GM19395 (cell line): ENCODE measurements at regions not wholly inside any gene's neighbourhood (a gene's known extent, or its start where the extent isn't known, plus 50 kb on each side); places are given as distances from the start of the nearest gene placed in this dataset.

Source experiments
- ATAC-seq: cut with Tn5 transposase; IDR thresholded peaks from one replicate; pipeline ENCODE4 v1.9.1; 2021; ENCODE audit warnings: mild to moderate bottlenecking, moderate library complexity; ENCODE audit not compliant: unreplicated experiment

DNA sequence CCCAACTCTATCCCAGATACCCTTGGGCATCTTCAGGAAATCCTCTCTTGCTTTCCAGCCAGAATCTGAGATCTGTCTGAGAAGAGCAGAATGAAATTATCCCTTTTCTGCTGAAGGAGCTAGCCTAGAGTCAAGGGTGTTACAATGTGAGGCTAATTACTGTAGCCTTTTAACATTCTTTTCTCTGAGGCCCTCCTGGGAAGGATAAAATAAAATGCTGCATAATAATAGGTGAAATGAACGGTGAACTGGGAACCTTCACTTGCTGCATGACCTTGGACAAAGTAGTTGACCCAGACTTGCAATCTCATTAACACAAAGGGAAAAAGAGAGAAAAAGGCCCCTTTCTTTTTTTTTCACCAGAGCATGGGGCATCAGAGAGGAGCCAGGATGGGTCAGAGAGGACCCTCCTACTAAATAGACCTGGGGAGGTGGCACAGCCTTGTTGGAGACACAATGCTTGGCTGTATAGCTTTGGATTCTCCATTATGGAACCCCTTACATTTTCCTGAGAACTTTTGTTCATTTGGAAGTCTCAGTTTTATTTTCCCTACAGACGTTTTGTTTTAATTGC is 137.0 kb upstream of the LIPC start:
- no peak for ATAC-seq

- no peak for ATAC-seq
Observed at GRCh38 chr15:58295637-58296215, 136.1 kb upstream of the LIPC start.

- no peak for ATAC-seq
Observed at GRCh38 chr15:58296276-58296675, 135.5 kb upstream of the LIPC start.

- ATAC-seq, result no peak
Observed at GRCh38 chr15:58297639-58298038, 134.2 kb upstream of the LIPC start.

DNA sequence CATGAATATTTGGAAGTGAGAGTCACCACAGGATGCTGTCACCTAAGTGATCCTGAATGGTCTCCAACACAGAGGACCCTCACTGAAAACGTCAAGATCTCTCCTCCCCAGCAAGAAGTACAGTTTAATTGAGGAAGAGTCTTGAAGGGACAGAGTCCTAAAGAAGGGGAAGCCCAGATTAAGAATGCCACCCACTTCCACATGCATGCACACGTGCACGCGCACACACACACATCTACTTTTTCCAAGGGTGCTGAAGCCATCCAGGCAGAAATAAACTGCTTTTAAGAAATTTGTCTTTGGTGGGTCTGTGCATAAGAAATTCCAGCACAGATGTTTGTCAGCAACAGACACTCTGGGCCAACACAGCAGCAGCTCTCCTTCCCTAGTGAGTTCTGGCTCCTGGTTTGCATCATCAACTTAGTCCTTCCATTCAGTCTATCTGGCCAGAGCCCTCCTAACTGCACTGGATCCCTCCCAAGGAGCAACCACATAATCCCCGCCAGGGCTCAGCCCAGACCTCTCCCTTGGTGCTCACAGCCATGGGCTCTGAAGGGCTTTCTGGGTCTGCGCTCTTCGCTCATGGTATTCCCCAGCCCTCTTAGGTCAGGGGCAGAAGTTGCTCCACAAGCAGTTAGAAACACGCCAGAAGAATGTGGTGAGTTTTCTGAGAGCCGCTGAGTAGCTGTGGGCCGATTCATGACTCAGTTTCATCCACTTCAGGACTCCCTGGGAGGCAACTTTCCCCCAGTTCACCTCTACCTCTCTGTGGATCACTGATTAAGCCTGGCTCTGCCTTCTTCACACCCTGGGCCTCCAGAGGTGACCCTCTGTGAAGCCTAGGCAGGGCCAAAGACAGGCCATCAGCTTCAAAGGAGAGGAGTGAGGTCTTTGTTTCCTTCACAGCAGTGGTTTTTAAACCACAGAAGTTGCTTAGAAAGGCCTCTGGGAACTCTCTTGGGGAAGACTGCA is 132.6 kb upstream of the LIPC start:
- no peak for ATAC-seq

DNA sequence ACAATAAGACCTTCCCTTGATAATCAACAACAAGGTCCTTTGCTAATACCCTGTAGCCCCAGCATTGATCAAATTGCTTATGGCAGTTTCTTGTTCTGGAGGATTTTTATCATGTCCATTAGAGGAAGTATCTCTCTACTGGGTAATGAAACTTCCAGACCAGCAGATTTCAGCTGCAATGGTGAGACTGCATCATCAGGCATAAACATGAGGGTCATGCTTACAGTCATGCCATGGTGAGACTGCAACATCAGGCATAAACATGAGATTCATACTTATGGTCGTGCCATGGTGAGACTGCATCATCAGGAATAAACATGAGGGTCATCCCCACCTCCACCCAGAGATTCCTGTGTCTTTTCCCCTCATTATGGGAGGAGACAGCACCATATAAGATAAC is 129.0 kb upstream of the LIPC start:
- ATAC-seq, result no peak

GRCh38 chr15:58303236-58303635 is 128.6 kb upstream of the LIPC start:
- ATAC-seq, result no peak

DNA sequence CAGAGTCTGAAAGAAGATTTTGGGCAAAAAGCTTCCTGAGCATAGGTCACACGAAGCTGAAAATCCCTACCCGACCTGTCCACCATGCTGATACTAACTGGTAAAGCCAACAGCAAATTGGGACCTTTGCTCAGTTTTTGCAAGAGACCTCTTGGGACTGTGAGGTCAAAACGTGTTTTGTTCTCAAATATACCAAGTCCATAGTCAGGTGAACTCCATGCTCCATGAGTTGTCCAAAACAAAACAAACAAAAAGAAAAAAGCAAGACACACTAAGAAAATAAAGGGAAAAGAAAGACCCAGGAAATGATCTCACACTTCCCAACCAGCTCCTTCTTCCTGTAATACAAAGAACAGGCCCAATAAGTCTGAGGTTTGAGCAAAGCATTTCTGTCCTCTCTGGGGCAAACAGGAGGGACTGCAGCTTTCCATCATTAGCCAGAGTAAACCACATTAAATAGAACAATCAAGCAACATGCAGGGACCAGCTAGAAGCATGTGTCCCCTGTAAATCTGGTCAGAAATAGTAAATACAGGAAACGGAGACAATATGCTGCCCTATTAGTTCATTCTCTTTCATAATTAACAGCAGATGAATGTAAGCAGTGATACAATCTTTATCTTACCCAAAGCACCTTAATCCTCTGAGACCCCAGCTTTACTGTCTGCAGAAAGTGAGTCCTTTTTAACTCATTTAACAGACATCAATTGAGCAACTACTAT is 125.0 kb upstream of the LIPC start:
- no peak for ATAC-seq

GRCh38 chr15:58307313-58307961 is 124.4 kb upstream of the LIPC start:
- ATAC-seq, result no peak

- no peak for ATAC-seq
Observed at GRCh38 chr15:58308742-58309355, 122.9 kb upstream of the LIPC start.

GRCh38 chr15:58309963-58310928 is 121.5 kb upstream of the LIPC start:
- no peak for ATAC-seq

- ATAC-seq, result no peak
Observed at GRCh38 chr15:58311556-58311955, 120.2 kb upstream of the LIPC start.

DNA sequence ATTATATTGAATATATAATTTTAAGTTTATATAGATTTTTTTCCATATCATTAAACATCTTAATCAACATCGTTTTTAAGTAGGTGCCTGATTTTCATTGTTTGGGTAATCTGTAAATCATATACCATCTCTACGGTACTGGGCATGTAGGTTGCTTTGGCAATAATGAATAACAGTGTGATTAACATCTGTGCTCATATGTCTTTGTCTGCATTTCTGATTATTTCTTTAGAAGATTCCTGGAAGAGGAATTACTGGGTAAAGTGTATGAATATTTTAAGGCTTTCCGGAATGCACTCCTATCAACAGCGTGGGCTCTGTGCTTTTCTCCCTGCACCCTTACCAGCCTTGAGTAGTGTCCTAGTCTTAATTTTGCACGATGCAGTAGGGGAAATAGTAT is 119.8 kb upstream of the LIPC start:
- no peak for ATAC-seq

GRCh38 chr15:58313304-58313703 is 118.5 kb upstream of the LIPC start:
- ATAC-seq, result no peak

GRCh38 chr15:58313810-58314592 is 117.8 kb upstream of the LIPC start:
- no peak for ATAC-seq

GRCh38 chr15:58314593-58315216 is 117.1 kb upstream of the LIPC start:
- ATAC-seq, result no peak

- ATAC-seq, result no peak
Observed at GRCh38 chr15:58318517-58318916, 113.3 kb upstream of the LIPC start.

- no peak for ATAC-seq
Observed at GRCh38 chr15:58321034-58321433, 110.8 kb upstream of the LIPC start.
